GM23248 (cell line): ENCODE measurements at regions not wholly inside any gene's neighbourhood (a gene's known extent, or its start where the extent isn't known, plus 50 kb on each side); places are given as distances from the start of the nearest gene placed in this dataset.

Source experiments
- EZH2 ChIP-seq: fragments of 200-600 bp; sonication (generic); IDR thresholded peaks from 2 replicates; pipeline ENCODE4 v1.6.1; 2018; ENCODE audit warnings: antibody characterized with exemption, mild to moderate bottlenecking; ENCODE audit not compliant: insufficient read depth, poor library complexity, severe bottlenecking
- EZH2phosphoT487 ChIP-seq: fragments of 200-600 bp; sonication (generic); IDR thresholded peaks from 2 replicates; pipeline ENCODE4 v1.6.1; 2018; ENCODE audit warnings: antibody characterized with exemption, moderate library complexity, mild to moderate bottlenecking, low read depth; ENCODE audit not compliant: insufficient read depth

- no peak for TF ChIP-seq EZH2
- no peak for TF ChIP-seq EZH2phosphoT487
Measured at GRCh38 chr11:42777776-42778175, 534.0 kb upstream of the API5 start.
